ENCODE measurements at regions not wholly inside any gene's neighbourhood (a gene's known extent, or its start where the extent isn't known, plus 50 kb on each side); places are given as distances from the start of the nearest gene placed in this dataset.

- TF ChIP-seq ZBTB4 (CRISPR knock-in tag; IDR thresholded peaks at IDR 0.05) (no peak), CREM (IDR thresholded peaks at IDR 0.05; ENCODE audit: low read depth) (peak; percentile 16; the same call in 1 of the 2 replicates), EED (IDR thresholded peaks at IDR 0.05; ENCODE audit: low read depth) (no peak), RELB (IDR thresholded peaks at IDR 0.05; ENCODE audit: low read depth) (no peak), RUNX3 (IDR thresholded peaks at IDR 0.05; ENCODE audit: low read length) (peak; percentile 59), SMC3 (IDR thresholded peaks at IDR 0.05; ENCODE audit: borderline replicate concordance, low read length) (no peak), KAT2A (conservative IDR thresholded peaks at IDR 0.05; ENCODE audit: control insufficient read depth, low read depth, low read length) (no peak), CBFB (IDR thresholded peaks at IDR 0.05; ENCODE audit: low read depth) (no peak), TARDBP (IDR thresholded peaks at IDR 0.05; ENCODE audit: borderline replicate concordance) (no peak), BCLAF1 (IDR thresholded peaks at IDR 0.05) (no peak), ZZZ3 (IDR thresholded peaks at IDR 0.05; ENCODE audit: control insufficient read depth, insufficient read length, low read depth) (no peak), BRCA1 (IDR thresholded peaks at IDR 0.05; ENCODE audit: low read depth, low read length) (no peak), IRF3 (IDR thresholded peaks at IDR 0.05) (no peak), ATF2 (IDR thresholded peaks at IDR 0.05; ENCODE audit: low read length) (peak; percentile 52; the same call in 1 of the 2 replicates), E2F4 (IDR thresholded peaks at IDR 0.05; ENCODE audit: low read depth, low read length) (no peak), E4F1 (IDR thresholded peaks at IDR 0.05; ENCODE audit: borderline replicate concordance, partially characterized antibody) (no peak), TBL1XR1 (IDR thresholded peaks at IDR 0.05; ENCODE audit: low read depth, low read length) (no peak)
Observed at GRCh38 chr3:104520228-104520655, 846.5 kb upstream of the ALCAM start (continued).
